RPMI8226 (cell line): ENCODE measurements at regions not wholly inside any gene's neighbourhood (a gene's known extent, or its start where the extent isn't known, plus 50 kb on each side); places are given as distances from the start of the nearest gene placed in this dataset.

Source experiments
- DNase-seq: peaks from one replicate; pipeline ENCODE4 v3.0.0-alpha.2; 2015

- DNase-seq, result no peak
These were observed 785.8 kb downstream of the MED13L start for GRCh38 chr12:115491511-115492250.

- DNase-seq, result no peak
These were observed 788.2 kb downstream of the MED13L start for GRCh38 chr12:115489253-115489652.

- no peak for DNase-seq
These were observed 791.5 kb downstream of the MED13L start for GRCh38 chr12:115485967-115486366.

- no peak for DNase-seq
These were observed 792.0 kb downstream of the MED13L start for GRCh38 chr12:115485503-115485902.

- no peak for DNase-seq
These were observed 794.5 kb downstream of the MED13L start for GRCh38 chr12:115482943-115483342.

GRCh38 chr12:115481141-115481540 lies 796.4 kb downstream of the MED13L start:
- peak; percentile 24 for DNase-seq

GRCh38 chr12:115478505-115478904 lies 794.5 kb upstream of the TBX3 start:
- no peak for DNase-seq

- no peak for DNase-seq
These were observed 790.8 kb upstream of the TBX3 start for GRCh38 chr12:115474539-115475353.

GRCh38 chr12:115473257-115473956 lies 789.4 kb upstream of the TBX3 start:
- DNase-seq, result no peak

GRCh38 chr12:115472852-115473251 lies 788.9 kb upstream of the TBX3 start:
- DNase-seq, result no peak

- no peak for DNase-seq
These were observed 787.0 kb upstream of the TBX3 start for GRCh38 chr12:115470977-115471376.

GRCh38 chr12:115470526-115470925 lies 786.6 kb upstream of the TBX3 start:
- no peak for DNase-seq

GRCh38 chr12:115468087-115468510 lies 784.1 kb upstream of the TBX3 start:
- DNase-seq, result no peak

GRCh38 chr12:115467531-115467930 lies 783.6 kb upstream of the TBX3 start:
- DNase-seq, result no peak

GRCh38 chr12:115466076-115466475 lies 782.1 kb upstream of the TBX3 start:
- no peak for DNase-seq

GRCh38 chr12:115464661-115465060 lies 780.7 kb upstream of the TBX3 start:
- no peak for DNase-seq

- DNase-seq, result no peak
These were observed 780.2 kb upstream of the TBX3 start for GRCh38 chr12:115464111-115464581.

GRCh38 chr12:115461401-115461800 lies 777.4 kb upstream of the TBX3 start:
- no peak for DNase-seq

- no peak for DNase-seq
These were observed 773.8 kb upstream of the TBX3 start for GRCh38 chr12:115457798-115458197.

GRCh38 chr12:115456946-115457689 lies 773.1 kb upstream of the TBX3 start:
- DNase-seq, result no peak

GRCh38 chr12:115455268-115455681 lies 771.3 kb upstream of the TBX3 start:
- no peak for DNase-seq

- DNase-seq, result no peak
These were observed 768.8 kb upstream of the TBX3 start for GRCh38 chr12:115452751-115453281.
